Liver (tissue), 3 donors: ENCODE measurements at regions not wholly inside any gene's neighbourhood (a gene's known extent, or its start where the extent isn't known, plus 50 kb on each side); places are given as distances from the start of the nearest gene placed in this dataset.

ENCODE experiments used
- ATF3 ChIP-seq: IDR thresholded peaks from 2 replicates; pipeline ENCODE4 v1.6.1; 2016; ENCODE audit warnings: antibody characterized with exemption
- EGR1 ChIP-seq, 2 donors: IDR thresholded peaks; 2 replicates each; pipeline ENCODE4 v1.6.1; 2016 to 2018; ENCODE audit warnings: antibody characterized with exemption in 2 of 2, low read depth in 2 of 2
- GABPA ChIP-seq, 2 donors: IDR thresholded peaks in 1 of 2; conservative IDR thresholded peaks in 1 of 2; 2 replicates each; pipeline ENCODE4 v1.6.1; 2016; ENCODE audit warnings: antibody characterized with exemption in 2 of 2, mild to moderate bottlenecking in 1 of 2, moderate library complexity in 1 of 2
- NR2F2 ChIP-seq: IDR thresholded peaks from 2 replicates; pipeline ENCODE4 v1.6.1; 2016; ENCODE audit warnings: antibody characterized with exemption
- SP1 ChIP-seq: IDR thresholded peaks from 2 replicates; pipeline ENCODE4 v1.6.1; 2018; ENCODE audit warnings: antibody characterized with exemption, mild to moderate bottlenecking
- TAF1 ChIP-seq: conservative IDR thresholded peaks from 2 replicates; pipeline ENCODE4 v1.6.1; 2016; ENCODE audit warnings: antibody characterized with exemption, mild to moderate bottlenecking
- TF ChIP-seq, protein P1 (sequence below): fragments of 150-350 bp; IDR thresholded peaks from 2 replicates; pipeline ENCODE4 v1.5.1; 2017; ENCODE audit warnings: improper control_type of control experiment, low read depth, low read length; ENCODE audit not compliant: missing input control
- TF ChIP-seq, protein P2 (sequence below): IDR thresholded peaks from 2 replicates; pipeline ENCODE4 v1.6.1; 2016; ENCODE audit warnings: antibody characterized with exemption
- donor health status: healthy.
- donor health status: healthy.

GRCh38 chr11:13105237-13105844 lies 96.2 kb downstream of the RASSF10 start:
- no peak for TF ChIP-seq GABPA (IDR thresholded peaks at IDR 0.05 in 1 of 2, conservative IDR thresholded peaks at IDR 0.05 in 1 of 2)
- no peak for TF ChIP-seq NR2F2
- TF ChIP-seq, protein P1, sequence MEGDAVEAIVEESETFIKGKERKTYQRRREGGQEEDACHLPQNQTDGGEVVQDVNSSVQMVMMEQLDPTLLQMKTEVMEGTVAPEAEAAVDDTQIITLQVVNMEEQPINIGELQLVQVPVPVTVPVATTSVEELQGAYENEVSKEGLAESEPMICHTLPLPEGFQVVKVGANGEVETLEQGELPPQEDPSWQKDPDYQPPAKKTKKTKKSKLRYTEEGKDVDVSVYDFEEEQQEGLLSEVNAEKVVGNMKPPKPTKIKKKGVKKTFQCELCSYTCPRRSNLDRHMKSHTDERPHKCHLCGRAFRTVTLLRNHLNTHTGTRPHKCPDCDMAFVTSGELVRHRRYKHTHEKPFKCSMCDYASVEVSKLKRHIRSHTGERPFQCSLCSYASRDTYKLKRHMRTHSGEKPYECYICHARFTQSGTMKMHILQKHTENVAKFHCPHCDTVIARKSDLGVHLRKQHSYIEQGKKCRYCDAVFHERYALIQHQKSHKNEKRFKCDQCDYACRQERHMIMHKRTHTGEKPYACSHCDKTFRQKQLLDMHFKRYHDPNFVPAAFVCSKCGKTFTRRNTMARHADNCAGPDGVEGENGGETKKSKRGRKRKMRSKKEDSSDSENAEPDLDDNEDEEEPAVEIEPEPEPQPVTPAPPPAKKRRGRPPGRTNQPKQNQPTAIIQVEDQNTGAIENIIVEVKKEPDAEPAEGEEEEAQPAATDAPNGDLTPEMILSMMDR: no peak
- no peak for TF ChIP-seq ATF3
- TF ChIP-seq, protein P2, sequence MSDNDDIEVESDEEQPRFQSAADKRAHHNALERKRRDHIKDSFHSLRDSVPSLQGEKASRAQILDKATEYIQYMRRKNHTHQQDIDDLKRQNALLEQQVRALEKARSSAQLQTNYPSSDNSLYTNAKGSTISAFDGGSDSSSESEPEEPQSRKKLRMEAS: no peak
- no peak for TF ChIP-seq EGR1 (IDR thresholded peaks at IDR 0.05; ENCODE audit: low read depth in 2 of 2)
- no peak for TF ChIP-seq SP1
- no peak for TF ChIP-seq TAF1
